NCI-H1092 treated with DMSO at 0.1 percent for 48 hours (cell line): ENCODE measurements at regions not wholly inside any gene's neighbourhood (a gene's known extent, or its start where the extent isn't known, plus 50 kb on each side); places are given as distances from the start of the nearest gene placed in this dataset.

Source experiments
- DNase-seq: peaks from one replicate; lab custom pipeline; 2025; lab: John Stamatoyannopoulos, UW

GRCh38 chr7:94236960-94237359 lies 157.7 kb upstream of the COL1A2 start:
- DNase-seq: no peak

DNA sequence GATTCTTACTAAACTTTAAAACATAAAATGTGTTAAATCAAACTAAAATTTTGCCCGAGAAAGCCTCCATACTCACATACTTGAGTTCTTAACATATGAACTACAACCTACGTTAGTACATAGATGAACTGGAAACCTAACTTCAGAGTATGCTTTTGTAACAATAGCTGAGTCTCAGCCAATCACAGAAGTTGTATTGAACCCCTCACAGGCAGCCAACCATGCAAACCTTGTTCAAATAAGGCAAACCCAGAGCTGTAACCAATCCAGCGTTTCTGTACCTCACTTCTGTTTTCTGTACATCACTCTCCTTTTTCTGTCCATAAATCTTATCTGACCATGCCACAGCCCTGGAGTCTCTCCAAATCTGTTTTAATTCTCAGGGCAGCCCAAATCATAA lies 157.3 kb upstream of the COL1A2 start:
- no peak for DNase-seq

DNA sequence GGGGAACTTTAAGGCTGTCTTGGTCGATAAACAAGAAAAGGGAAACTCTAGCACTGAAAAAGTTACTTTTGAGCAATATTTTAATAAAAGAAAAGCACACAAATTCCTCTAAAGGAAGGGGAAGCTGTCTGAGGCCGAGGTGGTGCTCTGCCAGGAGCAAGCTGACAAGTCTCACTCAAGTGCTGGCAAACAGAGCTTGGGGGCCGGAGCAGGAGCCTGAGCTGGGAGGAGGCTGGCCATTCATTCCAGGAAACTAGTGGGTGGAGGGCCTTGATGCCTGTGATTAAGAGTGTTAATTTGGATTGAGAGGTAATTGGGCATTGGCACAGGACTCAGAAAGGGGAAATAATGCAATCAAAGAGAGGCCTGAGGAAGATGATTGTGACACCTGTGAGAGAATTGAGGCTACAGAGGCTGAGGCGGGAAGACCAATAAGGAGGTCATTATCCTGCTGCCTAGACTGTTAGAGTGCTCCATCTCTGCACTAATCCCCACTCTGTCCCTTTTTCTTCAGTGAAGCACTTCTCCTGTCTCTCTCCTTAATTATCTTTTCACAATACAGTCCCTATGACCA lies 154.9 kb upstream of the COL1A2 start:
- no peak for DNase-seq

- no peak for DNase-seq
Measured at GRCh38 chr7:94240902-94241301, 153.8 kb upstream of the COL1A2 start.

DNA sequence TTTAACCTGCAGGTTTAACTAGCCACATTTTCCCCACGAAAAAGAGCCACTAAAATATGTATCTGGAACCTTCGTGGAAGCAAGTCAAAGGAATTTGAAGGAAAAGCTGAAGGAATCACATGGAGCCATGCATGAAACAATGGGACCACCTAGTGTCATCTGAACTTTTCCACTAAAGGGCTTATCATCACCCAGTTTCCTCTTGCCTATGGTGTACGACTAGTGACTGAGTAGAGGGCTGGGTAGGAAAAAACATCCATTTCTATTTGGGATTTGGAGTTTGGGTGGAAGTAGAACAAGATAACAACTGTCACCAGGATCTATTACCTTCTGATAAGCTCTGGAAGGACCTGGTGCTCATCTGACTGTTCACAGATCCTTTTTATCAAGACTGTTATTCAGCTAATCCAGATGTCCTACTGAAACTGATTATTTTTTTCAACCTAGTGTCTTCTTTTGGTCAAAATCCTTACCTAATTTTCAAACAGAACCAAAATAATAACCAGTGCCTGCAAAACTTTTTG lies 153.2 kb upstream of the COL1A2 start:
- no peak for DNase-seq

- DNase-seq: no peak
Measured at GRCh38 chr7:94243066-94243711, 151.5 kb upstream of the COL1A2 start.

- no peak for DNase-seq
Measured at GRCh38 chr7:94244760-94245159, 149.9 kb upstream of the COL1A2 start.

DNA sequence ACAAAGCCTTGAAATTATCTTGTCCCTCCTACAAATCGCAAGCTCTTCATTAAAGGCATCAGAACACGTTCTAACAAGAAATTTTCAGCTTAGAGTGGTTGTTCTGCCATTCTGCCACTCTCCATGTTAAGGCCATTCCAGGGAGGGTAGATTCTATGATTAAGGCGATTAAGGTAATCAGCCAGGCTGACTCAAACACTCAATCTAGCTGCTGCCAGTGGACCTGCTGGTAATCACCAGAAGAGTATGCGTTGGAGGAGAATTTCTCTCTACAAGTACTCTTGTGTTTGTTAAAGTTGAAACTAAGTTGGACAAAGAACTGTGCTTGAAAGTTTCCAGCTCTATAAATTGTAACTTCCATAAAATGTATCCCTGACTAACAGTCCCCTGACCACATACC lies 149.2 kb upstream of the COL1A2 start:
- DNase-seq: no peak

GRCh38 chr7:94247970-94248369 lies 146.7 kb upstream of the COL1A2 start:
- no peak for DNase-seq

GRCh38 chr7:94249631-94250030 lies 145.1 kb upstream of the COL1A2 start:
- no peak for DNase-seq

- DNase-seq: peak; percentile 36
Measured at GRCh38 chr7:94250124-94250523, 144.6 kb upstream of the COL1A2 start.

GRCh38 chr7:94250987-94251386 lies 143.7 kb upstream of the COL1A2 start:
- no peak for DNase-seq

DNA sequence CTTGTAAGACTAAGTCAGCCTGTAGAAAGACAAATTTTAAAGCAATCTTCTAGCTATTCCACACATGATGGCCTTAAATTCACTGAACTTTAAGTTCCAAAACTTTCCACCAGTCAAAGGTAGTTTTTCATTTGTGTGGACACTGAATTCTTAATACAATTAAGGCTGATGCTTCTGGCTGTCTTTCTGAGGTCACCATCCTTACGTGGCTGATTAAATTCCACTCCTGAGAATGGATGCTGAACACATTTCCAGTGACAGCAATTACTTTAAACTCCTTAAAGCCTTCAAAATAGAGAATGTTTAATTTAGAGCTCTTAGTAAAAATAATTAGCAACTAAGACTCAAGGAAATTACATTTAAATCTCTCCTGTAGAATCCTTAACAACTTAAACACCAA lies 142.6 kb upstream of the COL1A2 start:
- no peak for DNase-seq

DNA sequence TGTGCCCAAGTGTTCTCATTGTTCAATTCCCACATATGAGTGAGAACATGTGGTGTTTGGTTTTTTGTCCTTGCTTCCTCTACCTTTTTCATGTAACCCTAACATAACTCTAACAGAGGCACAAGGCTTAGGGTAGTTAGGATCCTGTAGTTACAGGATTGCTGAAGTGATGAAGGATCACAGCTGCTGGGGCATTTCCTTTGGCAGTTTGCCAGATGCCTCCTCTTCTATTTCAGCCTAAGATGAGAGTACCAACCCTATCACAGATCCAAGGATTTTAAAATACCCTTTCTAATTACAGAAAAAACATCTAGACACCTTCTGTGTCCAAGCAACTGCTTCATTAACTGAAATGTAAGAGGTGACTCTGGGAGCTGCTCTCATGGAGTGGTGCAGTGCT lies 141.7 kb upstream of the COL1A2 start:
- DNase-seq: peak; percentile 31

GRCh38 chr7:94253686-94254085 lies 141.0 kb upstream of the COL1A2 start:
- DNase-seq: no peak

DNA sequence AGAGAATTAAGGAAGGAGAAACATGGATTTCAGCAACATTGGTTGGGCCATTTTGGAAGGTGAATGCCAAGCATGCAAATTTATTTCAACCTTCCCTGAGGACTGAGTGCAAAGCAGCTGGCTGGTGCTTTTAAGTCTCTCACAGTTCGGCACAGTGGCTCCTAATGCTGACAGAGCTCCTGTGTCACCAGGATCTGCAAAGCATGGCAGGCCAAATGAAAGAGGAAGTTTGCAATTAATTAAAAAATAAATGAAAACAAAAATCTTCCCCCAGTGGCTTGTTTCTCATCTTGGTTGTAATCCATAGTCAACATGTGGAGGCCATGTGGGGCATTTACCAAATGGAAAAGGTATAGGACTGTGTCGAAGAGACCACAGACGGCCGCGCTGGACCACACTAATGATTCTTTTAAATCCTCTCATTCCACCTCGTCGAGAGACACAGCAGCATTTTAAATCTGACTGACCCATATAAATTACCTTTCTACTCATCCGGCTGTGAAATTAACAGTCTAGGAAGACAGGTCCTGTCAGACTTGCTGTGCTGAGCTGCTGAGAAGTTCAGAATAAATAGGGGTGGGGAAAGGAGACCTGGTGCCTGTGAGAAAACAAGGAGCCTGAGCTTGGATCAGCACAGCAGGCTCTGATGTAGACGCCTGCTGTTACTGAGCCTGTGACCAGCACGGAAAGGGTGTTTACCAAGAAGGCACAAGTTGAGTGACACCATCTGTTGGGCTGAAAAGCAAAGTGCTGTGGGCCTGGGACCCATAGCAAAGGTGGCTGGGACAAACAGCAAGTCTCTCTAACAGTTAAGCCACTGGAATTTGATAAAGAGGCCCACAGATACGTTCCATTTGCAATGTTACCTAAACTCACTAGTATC lies 136.0 kb upstream of the COL1A2 start:
- no peak for DNase-seq

DNA sequence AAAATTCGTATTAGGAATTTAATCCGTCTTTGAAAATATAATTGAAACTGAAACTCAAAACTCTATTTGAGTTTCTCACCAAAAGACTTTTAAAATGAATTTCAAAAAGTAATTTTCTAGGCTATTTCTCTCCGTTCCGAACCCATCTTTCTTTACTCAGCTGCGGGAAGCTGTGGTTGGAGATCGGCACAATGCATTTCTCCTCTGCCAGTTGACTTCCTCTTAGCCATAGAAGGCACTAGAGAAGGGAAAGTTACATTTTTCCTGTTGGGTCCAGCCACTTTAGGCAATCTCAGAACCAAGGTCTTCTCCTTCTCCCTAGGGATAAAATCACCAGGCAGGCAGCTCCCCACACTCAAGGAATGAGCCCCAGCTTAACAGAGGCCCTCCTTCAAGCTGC lies 133.6 kb upstream of the COL1A2 start:
- no peak for DNase-seq

DNA sequence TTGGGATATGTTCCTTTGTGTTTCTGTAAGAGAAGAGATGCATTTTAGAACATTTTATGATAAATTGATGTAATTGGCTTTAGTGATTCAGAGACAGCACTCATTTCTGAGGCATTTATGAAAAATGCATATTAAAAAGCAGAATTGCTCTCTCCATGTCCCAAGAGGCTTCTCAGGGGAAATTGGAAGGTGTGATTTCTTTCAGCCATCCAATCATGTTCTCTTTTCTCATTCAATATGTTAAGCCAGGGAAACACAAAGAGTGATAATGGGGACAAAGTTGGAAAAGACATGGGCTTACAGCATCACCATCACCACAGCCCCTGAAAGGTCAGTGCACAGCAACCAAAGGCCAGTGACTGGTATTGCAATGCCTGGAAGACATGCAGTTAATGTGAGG lies 129.9 kb upstream of the COL1A2 start:
- no peak for DNase-seq

DNA sequence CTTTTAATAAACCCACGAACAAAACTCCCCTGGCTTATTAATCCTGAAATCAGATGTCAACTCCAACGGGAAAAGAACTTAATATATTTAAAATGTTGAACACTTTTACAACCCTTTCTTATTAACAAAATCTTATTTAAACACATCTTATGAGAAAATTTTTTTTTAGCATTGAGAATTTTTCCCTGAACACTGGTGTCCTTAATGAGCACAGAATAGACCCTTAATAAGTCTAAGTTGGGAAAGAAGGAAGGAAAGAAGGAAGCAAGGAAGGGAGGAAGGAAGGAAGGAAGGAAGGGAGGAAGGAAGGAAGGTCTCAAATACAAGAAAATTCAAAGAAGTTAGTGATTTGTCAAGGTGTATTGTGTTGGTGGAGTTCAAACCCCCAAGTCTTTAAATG lies 129.2 kb upstream of the COL1A2 start:
- no peak for DNase-seq

DNA sequence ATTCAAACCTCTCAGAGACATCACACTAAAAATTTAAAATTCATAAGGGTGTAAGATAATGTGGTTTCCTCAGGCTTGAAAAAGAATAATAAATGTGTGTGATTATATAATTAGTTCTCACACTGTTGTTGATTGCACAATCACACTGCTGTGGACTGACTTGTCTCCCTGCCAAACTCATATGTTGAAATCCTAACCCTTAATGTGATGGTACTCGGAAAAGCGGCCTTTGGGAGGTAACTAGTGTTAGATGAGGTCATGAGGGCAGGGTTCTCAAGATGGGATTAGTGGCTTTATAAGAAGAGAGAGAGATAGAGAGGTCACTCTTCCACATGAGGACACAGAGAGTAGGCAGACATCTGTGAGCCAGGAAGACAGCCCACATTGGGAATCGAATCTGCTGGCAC lies 128.5 kb upstream of the COL1A2 start:
- DNase-seq: no peak

DNA sequence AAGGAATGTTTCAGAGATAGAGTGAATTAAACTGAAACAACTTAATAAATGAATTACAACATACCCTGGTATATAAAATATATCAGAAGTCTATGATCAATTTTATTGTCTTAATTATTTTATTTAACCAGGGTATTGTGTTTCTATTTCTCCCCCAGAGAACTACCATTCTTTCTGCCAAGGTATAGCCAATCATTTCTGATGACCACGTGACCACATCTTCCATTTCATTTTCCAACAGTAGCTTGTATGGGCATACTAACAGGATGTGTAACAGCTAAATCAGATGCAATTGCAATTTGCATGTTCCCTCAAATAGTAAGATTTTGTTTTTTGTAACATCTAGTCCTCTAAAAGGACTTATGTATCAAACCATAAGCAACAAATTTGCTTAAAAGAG lies 123.9 kb upstream of the COL1A2 start:
- DNase-seq: no peak

DNA sequence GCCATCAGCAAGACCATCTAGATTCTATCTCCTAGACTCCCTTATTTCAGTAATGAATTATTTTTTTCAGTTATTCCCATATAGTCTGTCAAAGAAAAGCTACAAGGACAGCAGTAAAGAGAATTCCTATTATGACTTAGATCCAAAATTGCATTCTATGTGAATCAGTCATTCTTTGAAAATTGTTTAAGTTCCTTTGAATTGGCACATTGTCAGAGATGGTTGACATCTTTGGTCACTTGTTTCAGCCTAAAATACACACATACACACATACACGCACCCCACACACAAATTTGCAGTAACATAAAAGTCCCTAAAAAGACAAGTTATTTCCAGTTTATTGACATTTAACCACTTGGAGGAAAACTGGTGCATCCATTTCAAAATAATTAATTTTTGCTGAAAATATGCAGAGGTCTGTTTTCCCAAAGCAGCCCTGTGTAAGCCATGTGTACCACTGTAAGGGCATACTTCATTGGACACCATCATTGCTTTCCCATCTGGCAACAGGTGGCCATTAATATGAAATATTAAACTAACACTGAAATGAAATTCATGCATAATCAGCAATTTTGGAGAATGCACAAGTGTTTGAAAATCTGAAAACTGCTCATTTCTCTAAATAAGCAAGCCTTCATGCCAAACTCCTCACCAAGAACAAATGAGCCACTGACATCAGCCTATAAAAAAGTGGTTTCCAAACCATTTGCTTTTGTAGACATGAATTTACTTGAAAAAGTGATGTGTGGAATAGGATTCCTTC lies 121.7 kb upstream of the COL1A2 start:
- DNase-seq: no peak
